Stimulated activated CD4-positive, alpha-beta T cell treated with anti-CD3 and anti-CD28 coated beads, Interleukin-2, amount 100 ng/mL, for 4 hours (primary cell): ENCODE measurements at regions not wholly inside any gene's neighbourhood (a gene's known extent, or its start where the extent isn't known, plus 50 kb on each side); places are given as distances from the start of the nearest gene placed in this dataset.

Experiments
- DNase-seq: peaks from one replicate; pipeline ENCODE4 v3.0.0-alpha.2; 2020; ENCODE audit warnings: low read depth

DNA sequence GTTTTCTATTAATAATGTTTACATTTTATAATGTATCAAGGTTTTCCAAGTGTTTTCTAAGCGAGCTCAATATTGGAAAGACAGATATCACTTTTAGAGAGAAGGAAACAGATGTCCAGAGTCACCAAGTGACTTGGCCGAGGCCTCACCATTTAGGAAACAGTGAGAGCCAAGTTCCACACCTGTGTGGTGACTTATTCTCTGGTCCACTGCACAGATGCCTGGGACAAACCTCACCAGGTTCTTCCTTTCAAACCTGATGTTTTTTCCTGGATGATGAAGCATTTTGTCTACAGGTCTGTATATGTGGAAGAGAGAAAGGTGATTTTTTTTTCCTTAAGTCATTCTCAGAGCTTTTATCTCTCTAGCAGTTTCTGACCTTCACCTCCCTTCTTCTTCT is 280.7 kb downstream of the LPIN1 start:
- no peak for DNase-seq

DNA sequence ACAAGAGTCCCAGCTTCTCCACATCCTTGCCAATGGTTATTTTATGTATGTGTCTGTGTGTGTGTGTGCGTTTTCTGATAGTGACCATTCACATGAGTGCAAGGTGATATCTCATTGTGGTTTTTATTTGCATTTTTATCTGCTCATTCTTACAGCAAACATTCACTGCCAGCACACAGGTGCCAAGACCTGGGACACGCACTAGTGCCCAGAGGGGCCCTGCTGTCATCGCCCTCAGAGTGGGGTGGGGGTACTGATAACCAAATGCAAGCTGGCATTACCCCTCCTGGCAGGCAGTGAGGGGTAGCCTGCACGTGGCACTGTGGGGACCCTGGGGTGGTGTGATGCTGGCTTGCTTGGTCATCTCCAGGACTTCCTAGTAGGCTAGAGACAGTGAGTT is 285.4 kb downstream of the LPIN1 start:
- no peak for DNase-seq

- no peak for DNase-seq
Measured at GRCh38 chr2:12032398-12032797, 286.0 kb downstream of the LPIN1 start.

- no peak for DNase-seq
Measured at GRCh38 chr2:12032975-12033374, 286.5 kb downstream of the LPIN1 start.

- DNase-seq, result no peak
Measured at GRCh38 chr2:12033494-12033893, 287.1 kb downstream of the LPIN1 start.

GRCh38 chr2:12034382-12034781 is 287.9 kb downstream of the LPIN1 start:
- DNase-seq, result no peak

GRCh38 chr2:12035029-12035720 is 288.7 kb downstream of the LPIN1 start:
- DNase-seq, result no peak

GRCh38 chr2:12035956-12036639 is 289.7 kb downstream of the LPIN1 start:
- DNase-seq, result no peak

- DNase-seq, result no peak
Measured at GRCh38 chr2:12036640-12036983, 290.2 kb downstream of the LPIN1 start.

DNA sequence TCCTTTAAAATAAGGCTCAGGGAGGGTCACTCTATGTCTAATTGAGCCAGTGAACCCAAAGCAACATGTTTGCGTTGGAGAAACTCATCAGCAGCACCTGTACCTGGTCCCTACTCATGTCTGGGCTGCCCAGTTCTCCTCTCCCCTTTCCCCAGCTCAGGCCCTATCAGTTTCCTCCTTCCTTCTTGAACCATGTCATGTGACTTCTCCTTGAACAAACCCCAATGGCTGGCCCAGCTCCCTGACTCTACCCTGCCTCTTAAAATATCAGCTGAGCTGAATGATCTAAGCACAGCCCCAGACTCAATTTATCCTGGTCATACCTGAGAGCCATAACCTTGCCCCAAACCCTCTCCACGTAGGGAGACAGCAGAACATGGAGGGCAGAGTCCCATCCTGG is 290.9 kb downstream of the LPIN1 start:
- no peak for DNase-seq

DNA sequence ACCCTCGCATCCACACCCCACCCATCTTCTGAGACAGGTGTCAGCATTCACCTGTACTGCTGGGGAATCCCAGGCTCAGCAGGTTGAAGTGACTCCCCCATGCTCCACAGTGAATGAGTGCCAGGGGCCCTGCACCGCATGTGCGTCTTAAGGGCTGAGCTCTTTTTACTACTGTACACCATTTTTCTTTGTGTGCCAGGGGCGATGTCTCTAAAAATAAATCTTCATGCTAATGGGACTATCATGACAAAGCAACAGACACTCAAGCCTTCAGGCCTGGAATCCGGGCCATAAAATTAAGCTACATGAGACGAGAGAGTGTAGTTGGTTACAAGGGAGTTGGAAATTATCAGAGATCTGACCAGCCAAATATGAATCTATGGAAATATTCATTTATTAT is 294.8 kb downstream of the LPIN1 start:
- no peak for DNase-seq

DNA sequence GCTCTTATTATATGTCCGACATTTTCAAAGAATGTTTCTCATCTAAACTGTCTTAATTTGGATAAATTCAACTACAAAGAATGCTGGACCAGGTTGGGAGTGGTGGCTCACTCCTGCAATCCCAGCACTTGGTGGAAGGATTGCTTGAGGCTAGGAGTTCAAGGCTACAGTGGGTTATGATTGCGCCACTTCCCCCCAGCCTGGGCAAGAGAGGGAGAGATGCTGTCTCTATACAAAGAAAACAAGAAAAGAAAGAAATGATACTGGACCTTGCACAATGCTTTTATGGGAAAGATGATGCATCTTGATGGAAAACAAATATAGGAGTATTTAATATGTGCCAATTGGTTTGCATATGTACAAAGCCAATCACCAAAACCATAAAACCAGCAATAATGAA is 296.7 kb downstream of the LPIN1 start:
- DNase-seq, result no peak

GRCh38 chr2:12044857-12045256 is 298.4 kb downstream of the LPIN1 start:
- no peak for DNase-seq

DNA sequence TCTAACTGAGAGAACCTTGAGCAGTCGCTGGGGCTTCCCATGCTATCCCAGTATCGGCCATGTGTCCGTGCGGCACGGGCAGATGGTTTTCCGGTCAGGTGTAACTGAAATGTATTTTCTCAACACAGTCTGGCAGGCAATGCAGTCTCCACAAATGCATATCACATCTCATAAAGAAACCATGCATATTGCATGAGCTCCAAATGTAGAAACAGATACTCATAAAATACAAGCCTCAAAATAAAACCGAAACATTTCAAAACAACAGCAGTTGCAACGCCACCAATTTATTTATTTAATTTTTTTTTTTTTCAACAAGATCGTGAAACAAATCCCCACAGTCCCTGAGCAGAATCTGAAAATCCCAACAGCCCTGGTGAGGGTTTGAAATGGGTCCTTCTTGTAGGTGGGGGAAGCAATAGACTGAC is 299.4 kb downstream of the LPIN1 start:
- DNase-seq, result no peak

- no peak for DNase-seq
Measured at GRCh38 chr2:12046641-12047040, 300.2 kb downstream of the LPIN1 start.

- DNase-seq, result no peak
Measured at GRCh38 chr2:12047761-12048160, 301.3 kb downstream of the LPIN1 start.

- DNase-seq, result no peak
Measured at GRCh38 chr2:12048550-12048949, 302.1 kb downstream of the LPIN1 start.

GRCh38 chr2:12050396-12050795 is 304.0 kb downstream of the LPIN1 start:
- DNase-seq, result no peak

DNA sequence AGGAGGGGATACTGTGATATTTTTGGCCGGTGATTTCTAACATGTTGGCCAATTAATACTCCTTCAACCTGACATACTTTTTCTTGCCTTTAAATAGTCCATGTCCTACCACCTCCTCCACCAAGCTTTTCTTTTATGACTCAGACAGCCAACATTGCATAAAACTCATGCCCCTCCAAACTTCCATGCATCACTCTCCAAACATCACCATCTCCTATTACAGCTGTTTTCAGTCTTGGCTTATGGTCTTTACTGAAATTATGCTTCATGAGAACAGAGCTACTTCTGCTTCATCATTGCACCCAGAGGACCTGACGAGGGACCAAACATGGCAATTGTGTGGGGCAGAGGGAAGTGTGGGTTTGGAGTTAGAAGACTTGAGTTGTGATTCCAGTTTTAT is 305.4 kb downstream of the LPIN1 start:
- no peak for DNase-seq

- DNase-seq, result no peak
Measured at GRCh38 chr2:12052796-12053195, 306.4 kb downstream of the LPIN1 start.

DNA sequence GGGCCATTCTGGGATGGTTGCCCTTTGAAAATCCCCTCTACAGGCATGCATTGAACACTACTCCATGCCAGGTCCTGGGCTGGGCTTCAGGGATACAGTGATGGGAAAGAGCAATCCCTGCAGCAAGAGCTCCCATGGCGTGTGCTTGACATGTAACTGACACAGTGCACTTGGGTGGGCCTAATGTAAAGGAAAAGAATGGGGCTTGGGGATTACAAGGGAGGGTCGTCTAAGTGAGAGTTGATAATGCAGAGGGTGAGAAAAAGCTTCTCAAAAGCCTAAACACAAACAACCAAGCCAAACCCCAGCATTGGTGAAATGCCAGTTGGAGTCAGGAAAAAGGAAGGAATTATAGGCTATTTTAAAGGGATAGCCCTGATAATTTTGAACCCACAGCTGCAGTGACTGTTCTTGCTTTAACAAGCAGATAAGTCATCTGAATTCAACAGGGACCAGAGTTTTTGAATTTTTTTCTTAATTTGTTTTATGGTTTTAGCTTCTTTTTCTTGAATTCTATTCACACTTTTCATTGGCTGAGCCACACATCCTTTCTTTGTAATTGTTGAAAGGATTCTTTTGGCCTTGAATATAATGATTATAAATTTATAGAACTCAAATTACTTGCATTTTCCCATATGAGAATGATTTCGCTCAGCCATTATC is 308.7 kb downstream of the LPIN1 start:
- DNase-seq, result no peak

DNA sequence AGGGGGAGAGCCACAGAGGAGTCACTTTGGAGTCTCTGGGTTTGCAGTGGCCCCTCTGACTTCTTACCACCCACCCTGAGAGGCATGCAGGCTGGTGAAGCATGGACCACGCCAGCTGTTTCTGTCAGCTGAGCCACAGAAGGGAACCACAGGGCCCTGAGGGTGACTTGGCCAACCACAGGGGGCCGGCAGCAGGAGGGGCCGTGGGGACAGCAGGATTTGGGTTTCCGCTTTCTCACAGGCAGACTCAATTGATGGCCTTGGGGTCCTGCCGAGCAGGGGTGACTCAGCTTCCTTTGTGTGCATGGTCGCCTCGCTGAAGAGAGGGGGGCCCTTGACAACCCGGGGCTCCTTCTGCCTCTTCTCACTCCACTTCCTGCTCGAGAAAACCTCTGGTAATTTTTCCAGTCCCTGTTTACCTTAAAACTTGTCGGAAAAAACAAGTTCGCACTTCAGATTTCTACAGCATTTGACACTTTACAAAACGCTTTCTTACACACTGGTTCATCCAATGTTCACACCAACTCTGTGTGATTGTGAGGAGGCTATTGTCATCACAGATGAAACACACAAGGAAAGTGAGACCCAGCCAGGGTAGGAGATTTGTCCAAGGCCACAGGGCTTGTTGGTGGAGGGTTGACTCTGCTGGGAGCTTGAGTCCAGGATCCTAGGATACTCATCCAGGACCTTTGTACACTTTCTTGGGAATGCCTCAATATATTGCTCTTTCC is 311.2 kb downstream of the LPIN1 start:
- no peak for DNase-seq
